ENCODE measurements at regions not wholly inside any gene's neighbourhood (a gene's known extent, or its start where the extent isn't known, plus 50 kb on each side); places are given as distances from the start of the nearest gene placed in this dataset.

DNA sequence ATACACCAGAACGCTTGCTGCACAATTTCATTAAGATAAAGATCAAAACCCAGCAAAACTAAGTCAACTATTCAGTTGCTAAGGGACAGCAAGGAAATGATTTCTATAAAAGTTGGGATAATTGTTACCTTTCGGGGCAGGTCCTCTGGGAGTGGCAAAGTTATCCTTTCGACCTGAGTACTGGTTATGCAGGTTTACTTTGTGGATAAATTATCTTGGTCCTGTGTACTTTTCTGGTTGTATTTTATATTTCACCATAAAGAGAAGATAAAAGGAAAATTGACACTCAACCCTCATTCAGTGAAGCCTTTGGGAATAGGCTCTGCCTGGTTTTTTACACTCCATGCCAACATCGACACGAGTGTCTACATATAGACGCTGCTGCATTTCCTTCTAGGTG lies 146.5 kb downstream of the SYK start:
- no peak for DNase-seq (ENCODE audit: low read depth in 2 of 2)

DNA sequence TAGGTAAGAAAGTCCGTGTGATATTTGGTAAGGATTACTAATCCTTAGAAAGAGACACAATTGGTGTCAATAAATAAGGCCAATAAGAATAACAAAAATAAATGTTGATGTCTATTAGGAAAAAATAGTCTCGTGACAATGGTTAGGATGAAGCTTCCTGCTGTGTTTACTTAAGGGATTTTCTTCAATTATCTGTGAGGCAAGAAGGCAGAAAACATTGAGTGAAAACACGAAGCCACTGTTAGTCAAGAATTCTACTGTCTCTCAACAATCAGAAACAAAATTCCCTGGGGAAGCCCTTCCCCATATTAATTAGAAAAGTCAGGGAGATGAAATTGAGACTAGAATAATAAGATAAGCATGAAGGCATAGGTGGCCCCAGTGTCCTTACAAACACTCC lies 149.0 kb downstream of the SYK start:
- no peak for DNase-seq (ENCODE audit: low read depth in 2 of 2)

DNA sequence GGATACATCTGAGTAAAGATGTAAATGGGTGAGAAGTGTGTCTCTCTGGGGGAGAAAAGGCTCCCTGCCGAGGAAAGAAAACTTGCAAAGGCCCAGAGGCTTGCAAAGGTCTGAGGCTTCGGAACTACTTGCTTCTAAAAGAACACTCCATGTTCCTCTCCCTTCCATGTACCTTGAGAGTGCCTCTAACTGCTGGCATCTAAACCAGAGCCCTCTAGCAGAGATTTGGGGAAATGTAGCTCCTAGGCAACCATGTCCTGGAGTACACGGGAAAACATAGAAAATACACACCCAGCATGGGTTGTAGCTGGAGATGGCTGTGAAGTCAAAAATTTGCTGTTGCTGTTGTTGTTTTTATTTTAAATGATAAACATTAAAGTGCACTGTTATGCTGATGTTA lies 151.6 kb downstream of the SYK start:
- no peak for DNase-seq (ENCODE audit: low read depth in 2 of 2)

DNA sequence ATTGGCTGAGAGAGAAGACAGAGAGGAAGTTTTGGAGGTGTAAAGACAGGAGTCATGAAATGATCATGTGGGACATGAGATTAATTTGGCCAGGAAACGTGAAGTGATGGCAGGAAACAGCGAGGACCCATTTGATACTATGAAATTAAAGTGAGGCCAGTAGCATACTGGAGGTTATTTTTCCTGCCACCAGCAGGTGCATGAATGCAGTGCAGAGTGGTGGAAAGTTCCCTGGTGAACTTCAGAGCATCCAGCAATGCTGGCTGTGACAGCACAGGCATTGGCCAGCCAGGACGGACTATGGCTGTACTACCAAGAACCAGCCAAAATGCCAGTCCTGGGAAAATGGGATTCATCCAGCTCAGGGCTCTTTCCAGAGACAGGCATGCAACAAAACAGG lies 152.2 kb downstream of the SYK start:
- peak in 1 of 2 donors; percentile 35 for DNase-seq (ENCODE audit: low read depth in 2 of 2)

DNA sequence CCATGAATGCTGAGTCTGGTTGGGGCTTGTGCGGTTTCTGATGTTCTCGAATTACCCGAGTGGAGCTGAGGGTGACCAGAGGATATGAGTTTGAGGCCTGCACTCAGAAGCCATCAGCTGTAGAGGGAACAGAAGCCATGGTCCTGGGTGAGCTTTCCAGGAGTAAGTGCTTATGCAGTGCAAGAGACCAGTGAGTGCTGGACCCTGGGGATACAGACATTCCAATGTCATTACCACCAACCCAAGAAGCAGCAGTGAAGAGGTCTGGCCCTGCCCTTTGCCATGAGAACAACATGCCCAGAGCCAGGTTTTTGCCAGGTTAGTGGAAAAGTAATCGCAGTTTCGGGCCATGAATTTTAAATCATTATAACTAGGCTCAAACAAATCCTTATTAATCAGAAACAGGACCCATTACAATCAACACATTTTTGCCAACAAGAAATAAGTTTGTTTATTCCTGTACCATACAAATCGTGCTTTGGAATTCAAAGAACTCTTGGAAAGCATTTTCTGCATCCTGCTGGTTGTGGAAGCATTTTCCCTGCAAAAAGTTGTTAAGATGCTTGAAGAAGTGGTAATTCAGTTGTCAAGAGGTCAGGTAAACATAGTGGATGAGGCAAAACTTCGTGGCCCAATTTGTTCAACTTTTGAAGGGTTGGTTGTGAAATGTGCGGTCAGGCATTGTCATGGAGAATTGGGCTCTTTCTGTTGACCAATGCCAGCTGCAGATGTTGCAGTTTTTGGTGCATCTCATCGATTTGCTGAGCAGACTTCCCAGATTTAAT lies 154.6 kb downstream of the SYK start:
- DNase-seq (ENCODE audit: low read depth in 2 of 2): no peak

DNA sequence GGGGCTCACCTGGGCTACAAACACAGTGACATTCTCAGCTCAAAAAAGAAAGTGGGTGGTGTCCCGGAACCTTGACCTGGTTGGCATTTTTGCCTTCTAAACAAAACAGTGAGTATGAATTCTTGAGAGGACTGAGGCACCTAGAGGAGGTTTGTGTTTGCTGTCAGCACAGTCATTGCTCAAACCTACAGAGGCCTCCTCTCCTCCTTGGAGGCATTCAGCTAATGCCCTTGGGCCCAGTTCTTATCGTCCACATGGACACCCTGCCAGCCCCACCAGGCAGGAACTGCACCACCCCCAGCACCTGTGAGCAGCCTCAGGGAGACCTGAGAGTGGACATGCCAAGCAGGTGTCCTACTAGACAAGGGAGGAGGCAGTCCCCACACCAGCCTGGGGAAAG lies 156.7 kb downstream of the SYK start:
- DNase-seq (ENCODE audit: low read depth in 2 of 2): no peak

DNA sequence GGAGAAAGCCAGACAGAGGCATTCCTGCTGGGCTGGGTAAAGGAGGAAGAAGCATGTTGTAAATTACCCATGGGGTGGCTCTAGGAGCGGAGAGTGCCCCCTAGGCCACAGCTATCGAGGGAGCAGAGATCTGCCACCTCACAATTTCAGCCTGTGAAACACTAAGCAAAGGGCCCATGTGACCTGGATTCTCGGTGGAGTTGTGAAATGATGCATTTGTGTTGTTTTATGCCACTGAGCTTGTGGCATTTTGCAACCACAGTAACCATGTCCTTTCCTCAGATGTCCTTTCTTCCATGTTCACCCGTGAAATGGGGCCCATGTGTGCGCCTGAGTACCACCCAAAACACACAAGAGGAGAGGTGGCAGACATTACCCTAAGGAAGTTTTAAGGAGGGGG lies 159.3 kb downstream of the SYK start:
- DNase-seq (ENCODE audit: low read depth in 2 of 2): no peak

DNA sequence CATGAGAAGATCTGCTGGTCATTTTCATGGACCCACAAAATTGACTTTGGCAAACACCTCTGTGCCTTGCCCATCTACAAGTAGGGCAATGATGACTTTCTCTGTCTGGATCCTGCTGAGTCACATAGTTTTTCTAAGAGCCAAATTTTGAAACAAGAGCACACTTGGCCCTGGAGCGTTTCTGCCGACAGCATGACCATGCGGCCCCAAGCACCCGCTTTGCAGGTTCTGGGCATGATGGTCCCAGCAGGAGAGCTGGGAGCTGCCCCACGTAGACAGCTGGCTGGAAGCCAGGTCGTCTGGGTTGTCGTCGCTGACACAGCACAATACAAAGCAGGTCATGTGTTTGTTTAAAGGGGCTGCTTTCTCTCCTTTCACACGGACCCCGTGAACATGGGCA lies 159.8 kb downstream of the SYK start:
- peak in 1 of 2 donors; percentile 23 for DNase-seq (ENCODE audit: low read depth in 2 of 2)

DNA sequence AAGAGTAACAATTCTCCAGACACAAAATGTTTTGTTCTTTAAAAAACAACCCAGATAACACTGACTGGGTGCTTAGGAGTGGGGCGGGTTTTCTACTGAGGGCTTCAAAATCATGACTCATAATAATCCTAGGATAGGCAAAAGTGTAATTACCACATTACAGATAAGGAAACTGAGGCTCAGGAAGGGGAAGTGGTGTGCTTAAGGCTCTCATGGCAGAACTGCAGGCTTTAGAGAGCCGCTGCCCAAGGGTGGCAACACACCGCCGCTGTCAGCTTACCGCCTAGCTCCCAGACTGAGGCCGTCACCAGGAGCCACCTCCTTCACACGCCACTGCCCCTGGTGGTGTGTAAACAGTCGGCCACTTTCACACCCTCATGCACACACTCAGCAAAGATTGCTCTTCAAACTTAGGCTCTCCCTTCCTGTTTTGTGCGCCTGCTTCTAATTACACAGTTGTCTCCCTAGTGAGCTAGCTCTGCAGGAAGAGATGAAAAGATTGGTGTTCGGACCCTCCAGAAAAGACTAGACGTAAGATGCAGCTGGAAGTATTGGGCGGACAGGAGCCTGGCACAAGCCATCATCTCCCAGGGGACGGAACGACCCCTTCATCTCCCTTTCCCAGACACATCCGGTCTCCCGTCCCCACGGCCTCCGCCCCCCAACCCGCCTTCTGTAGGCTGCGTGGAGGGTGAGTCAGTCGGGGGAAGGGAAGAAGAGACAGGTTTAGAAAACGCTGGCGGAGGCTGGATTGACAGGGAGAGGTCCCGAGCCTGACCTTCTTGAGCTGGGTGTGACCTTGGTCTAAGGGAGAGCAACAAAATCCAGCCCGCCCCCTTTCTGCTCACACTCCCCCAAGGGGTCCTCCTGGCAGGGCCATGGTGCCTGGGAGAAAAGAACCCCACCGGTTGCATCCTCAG lies 162.7 kb downstream of the SYK start:
- DNase-seq (ENCODE audit: low read depth in 2 of 2): peak in 1 of 2 donors; percentile 34

DNA sequence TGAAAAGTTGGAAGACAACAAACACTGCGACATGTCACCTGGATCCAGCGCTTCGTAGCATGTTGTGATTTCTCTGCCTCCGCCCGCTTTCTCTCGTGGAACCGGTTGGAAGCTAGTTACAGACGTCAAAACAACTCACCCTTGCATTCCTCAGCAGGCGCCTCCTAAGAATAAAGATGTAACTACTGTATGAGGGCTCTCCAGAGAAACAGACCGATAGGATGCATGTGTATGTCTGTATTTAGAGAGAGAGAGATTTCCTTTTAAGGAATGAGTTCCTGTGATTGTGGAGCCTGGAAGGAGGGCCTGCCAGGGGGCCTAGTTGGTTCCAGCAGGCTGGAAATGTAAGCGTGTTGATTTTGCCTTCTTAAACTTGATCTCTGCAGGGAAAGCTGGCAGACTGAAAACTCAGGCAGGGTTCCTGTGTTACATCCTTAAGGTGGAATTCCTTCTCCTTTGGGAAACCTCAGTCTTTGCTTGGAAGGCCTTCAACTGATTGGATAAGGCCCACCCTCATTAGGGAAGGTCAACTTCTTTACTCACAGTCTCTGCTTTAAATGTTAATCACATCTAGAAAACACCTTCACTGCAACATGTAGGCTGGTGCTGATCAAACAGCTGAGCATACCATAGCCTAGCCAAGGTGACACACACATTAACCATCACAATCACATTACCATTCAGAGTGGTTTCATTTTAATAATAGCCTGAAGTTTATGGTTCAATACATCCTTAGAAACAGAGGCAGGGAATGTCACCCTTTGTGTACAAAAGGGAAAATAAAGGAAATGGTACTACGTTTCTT lies 163.8 kb downstream of the SYK start:
- DNase-seq (ENCODE audit: low read depth in 2 of 2): no peak

DNA sequence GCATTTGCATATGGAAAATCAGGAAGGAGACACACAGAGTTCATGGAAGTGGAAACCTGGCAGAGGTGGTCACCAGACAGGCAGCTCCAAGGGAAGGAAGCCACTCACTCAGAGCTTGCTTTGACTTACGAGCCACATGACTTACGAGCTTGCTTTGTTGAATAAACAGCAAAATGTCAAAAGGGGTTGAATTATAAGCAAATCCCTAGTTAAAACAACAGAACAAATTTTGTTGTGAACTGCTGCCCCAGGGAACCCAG lies 164.3 kb downstream of the SYK start:
- DNase-seq (ENCODE audit: low read depth in 2 of 2): peak; percentile 48 to 84

DNA sequence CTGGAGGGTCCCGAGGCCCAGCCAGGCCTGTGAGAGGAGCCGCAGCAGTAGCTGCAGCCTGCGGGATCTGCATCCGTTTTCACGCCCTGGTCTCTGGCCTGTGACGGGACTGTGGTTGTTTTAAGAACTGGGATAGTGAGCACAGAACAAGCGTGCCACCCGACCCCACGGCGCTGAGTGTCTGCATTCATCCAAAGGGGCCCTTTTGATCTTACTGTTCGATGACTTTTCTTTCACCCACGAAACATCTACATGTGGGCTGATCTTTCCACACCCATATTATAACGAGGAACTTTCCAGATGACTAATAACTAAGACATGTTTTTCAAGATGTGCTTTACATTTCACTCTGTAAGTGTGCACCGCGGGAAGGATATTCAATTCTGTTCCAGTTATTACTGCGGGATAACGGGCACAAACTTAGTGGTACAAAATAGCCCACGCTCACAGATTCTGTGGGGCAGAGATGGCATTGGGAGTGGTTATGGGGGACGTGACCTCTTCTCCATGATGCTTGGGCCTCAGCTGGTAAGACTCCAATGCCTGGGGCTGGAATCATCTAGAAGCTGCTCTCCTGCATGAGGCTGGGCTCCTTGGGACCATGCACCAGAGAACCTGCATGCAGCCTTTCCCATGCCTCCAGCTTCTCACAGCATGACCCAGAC lies 165.0 kb downstream of the SYK start:
- DNase-seq (ENCODE audit: low read depth in 2 of 2): no peak

DNA sequence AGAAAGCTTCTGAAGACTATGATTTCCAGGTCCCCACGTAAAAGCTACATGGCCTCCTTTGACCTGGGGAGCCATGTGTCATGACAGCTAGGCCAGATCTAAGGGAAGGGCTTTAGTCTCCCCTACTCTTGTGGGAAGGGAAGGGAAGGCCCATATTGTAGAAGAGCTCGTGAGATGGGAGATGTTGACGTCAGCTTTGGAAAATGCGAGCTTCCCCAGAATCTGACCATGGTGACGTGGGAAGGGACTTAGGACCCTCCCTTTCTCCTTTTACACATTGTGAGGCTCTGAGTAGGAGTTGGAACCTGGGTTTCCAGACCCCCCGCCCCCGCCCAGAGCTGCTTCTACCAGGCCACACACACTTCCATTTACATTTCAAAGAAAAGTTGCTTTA lies 165.5 kb downstream of the SYK start:
- DNase-seq (ENCODE audit: low read depth in 2 of 2): no peak

DNA sequence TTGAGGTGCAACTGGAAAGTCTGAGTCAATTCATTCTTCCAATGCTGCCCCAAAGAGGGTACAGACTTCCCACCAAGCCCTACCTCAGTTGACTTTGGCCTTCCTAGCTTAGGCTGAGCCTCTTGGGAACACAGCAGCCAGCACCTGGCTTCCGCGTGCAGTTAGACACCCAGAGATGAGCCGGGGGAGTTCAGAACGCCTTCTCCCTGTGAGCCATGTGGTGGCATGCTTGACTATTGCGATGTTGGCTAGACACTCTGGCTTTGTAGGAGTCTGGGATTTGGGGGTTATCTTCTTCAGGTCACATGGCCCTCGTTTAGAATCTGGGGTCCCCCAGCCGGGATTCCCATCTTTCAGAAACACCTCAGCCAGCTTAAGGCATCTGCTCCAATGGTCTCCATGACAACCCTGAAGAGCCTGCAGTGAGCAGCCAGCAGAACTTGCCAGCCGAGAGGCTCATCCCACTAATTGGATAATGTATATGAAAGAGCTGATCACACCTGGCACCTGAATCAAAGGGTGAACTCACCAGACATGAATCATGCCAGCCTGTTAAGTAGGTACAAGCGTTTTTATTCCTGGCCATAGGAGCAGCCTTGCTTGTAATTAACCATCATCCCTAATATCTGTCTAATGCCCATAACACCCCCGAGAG lies 167.5 kb downstream of the SYK start:
- no peak for DNase-seq (ENCODE audit: low read depth in 2 of 2)

DNA sequence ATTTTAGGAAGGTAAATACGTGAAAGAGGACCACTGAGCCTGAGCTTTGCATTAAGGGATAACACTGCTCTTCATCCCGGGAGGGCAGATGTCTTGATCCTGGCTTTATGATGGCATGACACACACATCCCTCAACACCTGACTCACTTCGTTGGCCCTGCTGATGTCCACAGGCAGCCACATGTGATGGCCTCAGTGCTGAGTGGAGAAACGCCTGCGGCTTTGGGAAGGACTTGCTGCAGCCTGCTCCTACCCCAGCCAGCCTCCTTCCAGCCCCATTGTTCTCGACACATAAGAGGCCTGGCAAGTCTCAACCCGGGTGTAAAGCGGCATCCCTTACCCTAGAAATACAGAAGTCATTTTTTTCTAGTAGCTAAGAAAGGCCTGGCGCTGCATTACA lies 169.0 kb downstream of the SYK start:
- no peak for DNase-seq (ENCODE audit: low read depth in 2 of 2)

DNA sequence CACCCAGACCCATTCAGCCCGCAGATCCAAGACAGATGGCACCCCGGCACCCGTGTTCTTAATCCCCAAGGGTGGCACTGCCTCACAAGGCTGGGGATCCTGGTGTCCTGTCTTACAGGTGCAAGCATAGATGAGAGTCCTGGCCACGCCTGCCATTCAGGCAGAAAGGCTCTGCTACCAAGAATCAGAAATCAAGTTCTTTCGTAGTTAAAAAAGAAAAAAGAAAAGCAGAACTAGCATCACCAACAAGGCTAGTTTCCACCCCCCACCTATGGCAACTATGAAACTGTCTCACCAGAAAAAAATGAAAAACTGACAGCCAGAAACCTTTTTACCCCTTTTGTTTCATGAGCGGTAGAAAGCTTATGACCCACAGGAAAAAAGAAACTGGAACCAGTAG lies 170.4 kb downstream of the SYK start:
- DNase-seq (ENCODE audit: low read depth in 2 of 2): no peak

DNA sequence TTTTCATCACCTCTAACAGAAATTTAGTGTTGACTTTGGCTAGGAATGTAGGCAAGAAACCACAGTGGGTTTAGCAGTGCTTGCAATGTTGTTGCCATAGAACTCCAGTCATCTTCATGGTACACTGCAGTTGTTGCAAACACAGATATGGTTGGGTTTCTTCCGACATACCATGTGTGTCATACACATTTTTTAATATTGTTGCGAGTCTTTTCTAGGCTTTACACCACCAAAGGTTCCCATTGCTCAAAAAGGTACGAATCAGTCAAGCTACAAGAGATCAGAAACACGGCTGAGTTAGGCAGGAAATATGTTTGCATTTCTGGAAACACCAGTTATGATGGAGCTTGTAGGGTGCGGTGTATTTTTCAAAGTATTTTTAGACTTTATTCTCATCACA lies 172.4 kb downstream of the SYK start:
- DNase-seq (ENCODE audit: low read depth in 2 of 2): no peak

DNA sequence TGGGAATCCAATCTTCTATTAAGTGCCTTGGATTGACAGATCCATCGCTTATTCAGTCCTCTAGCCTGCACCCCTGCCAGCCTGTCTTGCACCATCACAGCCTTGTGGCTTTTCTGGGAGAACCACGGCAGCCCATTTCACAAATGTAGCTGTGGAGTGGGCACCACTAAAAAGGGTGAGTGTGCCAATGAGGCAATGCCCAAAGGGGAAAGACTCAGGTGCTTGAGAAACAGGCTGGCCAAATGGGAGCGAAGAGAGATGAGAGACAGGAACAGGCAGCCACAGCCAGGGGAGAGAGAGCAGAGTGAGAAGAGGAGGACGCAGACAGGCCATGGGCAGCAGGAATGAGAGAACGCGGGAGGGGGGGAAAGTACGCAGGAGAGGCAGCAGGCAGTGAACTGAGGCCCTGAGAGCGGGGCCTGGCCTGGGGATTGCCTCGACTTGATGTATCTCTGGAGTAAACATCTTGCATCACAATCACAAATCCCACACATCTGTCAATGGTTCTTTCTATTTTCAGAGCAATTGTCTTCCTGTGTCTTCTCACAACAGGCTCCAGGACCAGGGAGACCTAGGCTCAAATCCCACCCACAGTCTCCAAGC lies 173.1 kb downstream of the SYK start:
- DNase-seq (ENCODE audit: low read depth in 2 of 2): no peak

DNA sequence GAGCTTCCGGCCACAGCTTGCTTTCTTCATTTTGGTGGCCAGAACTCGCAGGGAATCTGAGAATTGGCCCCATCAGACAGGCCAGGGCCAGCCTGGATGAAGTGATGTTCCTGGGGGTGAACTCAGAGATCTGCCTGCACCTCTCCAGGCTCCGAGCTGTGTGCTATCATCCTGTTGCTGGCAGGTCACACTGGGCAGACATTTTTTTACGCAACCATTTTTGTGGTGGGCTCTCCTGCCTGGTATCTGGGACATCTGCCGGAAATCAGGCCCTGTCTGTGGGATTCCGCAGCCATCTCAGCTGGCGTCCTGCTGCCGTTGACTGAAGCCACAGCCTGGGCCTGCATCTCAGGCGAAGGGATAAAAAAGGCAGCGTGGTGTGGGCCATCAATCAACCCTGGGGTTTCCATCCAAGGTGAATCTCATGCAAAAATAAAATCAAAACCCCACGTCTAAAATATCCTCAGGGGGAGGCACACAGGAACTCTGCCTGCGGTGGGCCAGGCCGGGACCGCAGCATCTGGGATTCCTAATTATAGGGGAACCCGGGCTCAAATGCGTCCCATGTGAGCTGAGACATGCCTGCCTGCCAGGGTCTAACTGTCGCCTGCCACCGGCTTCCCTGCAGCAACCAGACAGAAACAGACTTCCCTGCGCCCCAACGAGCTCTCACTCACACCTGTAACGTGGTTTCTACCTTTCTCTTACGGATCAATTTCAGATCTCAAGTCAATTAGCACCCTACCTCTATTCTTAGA lies 174.3 kb downstream of the SYK start:
- no peak for DNase-seq (ENCODE audit: low read depth in 2 of 2)

DNA sequence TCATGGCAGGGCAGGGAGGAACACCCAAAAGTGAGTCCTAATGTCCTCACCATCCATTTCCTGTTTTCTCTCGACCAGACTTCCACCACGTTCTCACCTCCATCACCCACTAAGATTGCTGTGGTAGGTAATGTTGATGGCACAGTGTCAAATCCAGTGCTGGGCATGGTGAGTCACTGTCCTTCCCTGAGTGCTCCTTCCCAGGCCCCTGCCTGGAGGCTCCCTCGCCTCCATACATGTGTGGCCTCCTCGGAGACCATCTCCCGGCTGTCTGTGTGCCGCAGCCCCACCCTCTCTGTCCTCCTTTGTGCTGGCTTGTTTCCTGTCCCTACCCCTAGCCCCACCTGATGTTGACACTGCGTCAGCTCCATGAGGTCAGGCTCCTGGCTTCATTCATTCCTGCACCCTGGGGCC lies 177.5 kb downstream of the SYK start:
- peak in 1 of 2 donors; percentile 13 for DNase-seq (ENCODE audit: low read depth in 2 of 2)

Data from lung microvascular endothelial cell (primary cell).